HG02970 (cell line): ENCODE measurements at regions not wholly inside any gene's neighbourhood (a gene's known extent, or its start where the extent isn't known, plus 50 kb on each side); places are given as distances from the start of the nearest gene placed in this dataset.
"Not testable (repeated sequence)": the region's sequence is repeated elsewhere in the genome, so short reads cannot be mapped to it uniquely, and the experiment has no call there.

Source experiments
- ATAC-seq: cut with Tn5 transposase; IDR thresholded peaks from one replicate; pipeline ENCODE4 v1.9.1; 2021; ENCODE audit warnings: mild to moderate bottlenecking, moderate library complexity, moderate number of reproducible peaks; ENCODE audit not compliant: unreplicated experiment, low FRiP score

GRCh38 chr7:131941291-131941690 lies 384.9 kb upstream of the PODXL start:
- ATAC-seq, result no peak

- no peak for ATAC-seq
Measured at GRCh38 chr7:131940621-131941165, 384.3 kb upstream of the PODXL start.

GRCh38 chr7:131938788-131939187 lies 382.4 kb upstream of the PODXL start:
- ATAC-seq, result not testable (repeated sequence)

- ATAC-seq, result no peak
Measured at GRCh38 chr7:131937868-131938267, 381.4 kb upstream of the PODXL start.

- no peak for ATAC-seq
Measured at GRCh38 chr7:131935180-131935579, 378.8 kb upstream of the PODXL start.

GRCh38 chr7:131934452-131934851 lies 378.0 kb upstream of the PODXL start:
- ATAC-seq, result no peak

- ATAC-seq, result no peak
Measured at GRCh38 chr7:131933751-131934289, 377.4 kb upstream of the PODXL start.

GRCh38 chr7:131933219-131933618 lies 376.8 kb upstream of the PODXL start:
- not testable (repeated sequence) for ATAC-seq

- no peak for ATAC-seq
Measured at GRCh38 chr7:131932271-131932670, 375.8 kb upstream of the PODXL start.

- no peak for ATAC-seq
Measured at GRCh38 chr7:131931370-131931769, 374.9 kb upstream of the PODXL start.

GRCh38 chr7:131929632-131930031 lies 373.2 kb upstream of the PODXL start:
- ATAC-seq, result no peak

GRCh38 chr7:131927770-131928423 lies 371.5 kb upstream of the PODXL start:
- ATAC-seq, result no peak

- no peak for ATAC-seq
Measured at GRCh38 chr7:131925636-131926035, 369.2 kb upstream of the PODXL start.

- ATAC-seq, result no peak
Measured at GRCh38 chr7:131924857-131925256, 368.4 kb upstream of the PODXL start.

- ATAC-seq, result not testable (repeated sequence)
Measured at GRCh38 chr7:131922948-131923347, 366.5 kb upstream of the PODXL start.

GRCh38 chr7:131921016-131921415 lies 364.6 kb upstream of the PODXL start:
- no peak for ATAC-seq

GRCh38 chr7:131919920-131920709 lies 363.7 kb upstream of the PODXL start:
- ATAC-seq, result no peak

GRCh38 chr7:131911112-131911511 lies 354.7 kb upstream of the PODXL start:
- no peak for ATAC-seq

GRCh38 chr7:131909151-131909768 lies 352.8 kb upstream of the PODXL start:
- no peak for ATAC-seq

- no peak for ATAC-seq
Measured at GRCh38 chr7:131908714-131909113, 352.3 kb upstream of the PODXL start.

GRCh38 chr7:131905471-131905973 lies 349.1 kb upstream of the PODXL start:
- ATAC-seq, result no peak
